ENCODE measurements at regions not wholly inside any gene's neighbourhood (a gene's known extent, or its start where the extent isn't known, plus 50 kb on each side); places are given as distances from the start of the nearest gene placed in this dataset.

GRCh38 chr6:21284706-21285105, 308.8 kb upstream of the SOX4 start:
- no peak for TF ChIP-seq GFI1B (tag by site-specific recombination; IDR thresholded peaks at IDR 0.05)
- TF ChIP-seq BCL11A (tag by site-specific recombination; IDR thresholded peaks at IDR 0.05; ENCODE audit: low read depth) = no peak
- no peak for TF ChIP-seq CTCF (tag by site-specific recombination; IDR thresholded peaks at IDR 0.05)
- no peak for TF ChIP-seq ZNF596 (tag by site-specific recombination; IDR thresholded peaks at IDR 0.05)
- TF ChIP-seq ZNF184 (tag by site-specific recombination; IDR thresholded peaks at IDR 0.05) = no peak
- TF ChIP-seq ZNF354C (tag by site-specific recombination; IDR thresholded peaks at IDR 0.05; ENCODE audit: borderline replicate concordance, low read depth) = no peak
- TF ChIP-seq KLF8 (tag by site-specific recombination; IDR thresholded peaks at IDR 0.05) = no peak
